ENCODE measurements at regions not wholly inside any gene's neighbourhood (a gene's known extent, or its start where the extent isn't known, plus 50 kb on each side); places are given as distances from the start of the nearest gene placed in this dataset.

- DNase-seq (ENCODE audit: low read depth, low spot score) (no peak), FAIRE-seq (no peak)
- dilution Hi-C loops (cut with MboI; ENCODE audit: extremely low pct_ligation_motif_present, low sequenced_read_pairs) = no loop called here
- H2AFZ ChIP-seq (ENCODE audit: control insufficient read depth, low read length) = no peak overlapping the region
- H3K4me2 ChIP-seq (ENCODE audit: control insufficient read depth, extremely low read depth, insufficient read depth, low read depth, low read length) = no peak overlapping the region
- H3K9me1 ChIP-seq (ENCODE audit: control insufficient read depth, extremely low read depth, insufficient read depth, low read length) = no peaks in the 10 kb centered on the region
- no peaks in the 10 kb centered on the region for H3K79me2 ChIP-seq (ENCODE audit: control insufficient read depth, insufficient read depth, low read length)
- peaks cover 7% of the 10 kb centered on the region for H3K4me1 ChIP-seq (ENCODE audit: control insufficient read depth, extremely low read depth, insufficient read depth, low read length)
- no peak for TF ChIP-seq EZH2 (IDR thresholded peaks at IDR 0.05; ENCODE audit: low read length)
- TF ChIP-seq CTCF (optimal IDR thresholded peaks at IDR 0.05 in 1 of 3, IDR thresholded peaks at IDR 0.05 in 1 of 3, conservative IDR thresholded peaks at IDR 0.05 in 1 of 3; ENCODE audit: extremely low read depth in 1 of 3, insufficient read depth in 2 of 3, low read length in 3 of 3) = no peak
- H3K4me3 ChIP-seq (ENCODE audit: control insufficient read depth in 2 of 3, extremely low read depth in 1 of 3, insufficient read depth in 2 of 3, low read depth in 1 of 3, low read length in 3 of 3) = no peak overlapping the region
- H4K20me1 ChIP-seq (ENCODE audit: control insufficient read depth, extremely low read depth, insufficient read depth, low read length) = no peaks in the 10 kb centered on the region
- no peaks in the 10 kb centered on the region for H3K27me3 ChIP-seq (ENCODE audit: control insufficient read depth, extremely low read depth, insufficient read depth, low read length)
- H3K27ac ChIP-seq (ENCODE audit: control insufficient read depth, insufficient read depth, low read length) = no peak overlapping the region
- H3K9me3 ChIP-seq (ENCODE audit: control insufficient read depth, low read depth, low read length) = no peaks in the 10 kb centered on the region
- H3K36me3 ChIP-seq (ENCODE audit: control insufficient read depth in 2 of 2, extremely low read depth in 1 of 2, insufficient read depth in 2 of 2, low read length in 2 of 2) = no peaks in the 10 kb centered on the region
- no peak overlapping the region for H3K9ac ChIP-seq (ENCODE audit: control insufficient read depth, extremely low read depth, insufficient read depth, low read length)
These were observed 52.3 kb upstream of the SIPA1L2 start for GRCh38 chr1:232682248-232682647.

GRCh38 chr1:232684371-232685105 lies 54.6 kb upstream of the SIPA1L2 start:
- dilution Hi-C loops (cut with MboI; ENCODE audit: extremely low pct_ligation_motif_present, low sequenced_read_pairs) = no loop called here
- no peaks in the 10 kb centered on the region for H3K9me3 ChIP-seq (ENCODE audit: control insufficient read depth, low read depth, low read length)

More at GRCh38 chr1:232684371-232685105, 54.6 kb upstream of the SIPA1L2 start:
- TF ChIP-seq CTCF (optimal IDR thresholded peaks at IDR 0.05 in 1 of 3, IDR thresholded peaks at IDR 0.05 in 1 of 3, conservative IDR thresholded peaks at IDR 0.05 in 1 of 3; ENCODE audit: extremely low read depth in 1 of 3, insufficient read depth in 2 of 3, low read length in 3 of 3) (no peak), EZH2 (IDR thresholded peaks at IDR 0.05; ENCODE audit: low read length) (no peak)
- no peak overlapping the region for H3K27ac ChIP-seq (ENCODE audit: control insufficient read depth, insufficient read depth, low read length)
- no peaks in the 10 kb centered on the region for H4K20me1 ChIP-seq (ENCODE audit: control insufficient read depth, extremely low read depth, insufficient read depth, low read length)
- H3K4me2 ChIP-seq (ENCODE audit: control insufficient read depth, extremely low read depth, insufficient read depth, low read depth, low read length) = no peak overlapping the region
- H3K9me1 ChIP-seq (ENCODE audit: control insufficient read depth, extremely low read depth, insufficient read depth, low read length) = no peaks in the 10 kb centered on the region
- no peak overlapping the region for H3K9ac ChIP-seq (ENCODE audit: control insufficient read depth, extremely low read depth, insufficient read depth, low read length)
- no peak overlapping the region for H3K4me3 ChIP-seq (ENCODE audit: control insufficient read depth in 2 of 3, extremely low read depth in 1 of 3, insufficient read depth in 2 of 3, low read depth in 1 of 3, low read length in 3 of 3)
- no peak for DNase-seq (ENCODE audit: low read depth, low spot score)
- peaks cover 7% of the 10 kb centered on the region for H3K4me1 ChIP-seq (ENCODE audit: control insufficient read depth, extremely low read depth, insufficient read depth, low read length)
- peak; percentile 56 for FAIRE-seq
- no peaks in the 10 kb centered on the region for H3K36me3 ChIP-seq (ENCODE audit: control insufficient read depth in 2 of 2, extremely low read depth in 1 of 2, insufficient read depth in 2 of 2, low read length in 2 of 2)
- no peaks in the 10 kb centered on the region for H3K79me2 ChIP-seq (ENCODE audit: control insufficient read depth, insufficient read depth, low read length)
- H3K27me3 ChIP-seq (ENCODE audit: control insufficient read depth, extremely low read depth, insufficient read depth, low read length) = no peaks in the 10 kb centered on the region
- H2AFZ ChIP-seq (ENCODE audit: control insufficient read depth, low read length) = no peak overlapping the region
